LNCAP (cell line): ENCODE measurements at regions not wholly inside any gene's neighbourhood (a gene's known extent, or its start where the extent isn't known, plus 50 kb on each side); places are given as distances from the start of the nearest gene placed in this dataset.

Experiments used
- TF ChIP-seq, protein P1 (sequence below): fragments of 450-650 bp; IDR thresholded peaks from 2 replicates; pipeline ENCODE4 v1.5.1; 2017; ENCODE audit warnings: mild to moderate bottlenecking

DNA sequence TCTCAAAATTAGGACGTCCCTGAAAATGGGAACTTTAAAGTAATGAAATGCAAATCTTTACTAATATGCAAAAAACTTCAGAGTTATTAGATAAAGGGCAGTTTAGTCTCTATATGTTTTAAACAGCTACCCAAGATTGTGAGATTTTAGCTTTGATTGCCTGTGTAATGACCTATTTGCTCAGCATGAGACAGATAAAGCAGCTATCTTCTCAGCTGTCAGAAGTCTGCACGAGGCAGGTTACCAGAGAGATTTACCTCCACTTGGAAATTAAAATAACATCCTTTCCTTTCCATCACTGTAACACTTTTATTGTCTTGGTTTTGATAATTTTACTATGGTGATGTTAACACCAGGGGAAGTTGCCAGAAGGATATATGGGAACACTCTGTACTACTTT, 436.6 kb upstream of the OPRM1 start:
- TF ChIP-seq, protein P1, sequence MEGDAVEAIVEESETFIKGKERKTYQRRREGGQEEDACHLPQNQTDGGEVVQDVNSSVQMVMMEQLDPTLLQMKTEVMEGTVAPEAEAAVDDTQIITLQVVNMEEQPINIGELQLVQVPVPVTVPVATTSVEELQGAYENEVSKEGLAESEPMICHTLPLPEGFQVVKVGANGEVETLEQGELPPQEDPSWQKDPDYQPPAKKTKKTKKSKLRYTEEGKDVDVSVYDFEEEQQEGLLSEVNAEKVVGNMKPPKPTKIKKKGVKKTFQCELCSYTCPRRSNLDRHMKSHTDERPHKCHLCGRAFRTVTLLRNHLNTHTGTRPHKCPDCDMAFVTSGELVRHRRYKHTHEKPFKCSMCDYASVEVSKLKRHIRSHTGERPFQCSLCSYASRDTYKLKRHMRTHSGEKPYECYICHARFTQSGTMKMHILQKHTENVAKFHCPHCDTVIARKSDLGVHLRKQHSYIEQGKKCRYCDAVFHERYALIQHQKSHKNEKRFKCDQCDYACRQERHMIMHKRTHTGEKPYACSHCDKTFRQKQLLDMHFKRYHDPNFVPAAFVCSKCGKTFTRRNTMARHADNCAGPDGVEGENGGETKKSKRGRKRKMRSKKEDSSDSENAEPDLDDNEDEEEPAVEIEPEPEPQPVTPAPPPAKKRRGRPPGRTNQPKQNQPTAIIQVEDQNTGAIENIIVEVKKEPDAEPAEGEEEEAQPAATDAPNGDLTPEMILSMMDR, result no peak

DNA sequence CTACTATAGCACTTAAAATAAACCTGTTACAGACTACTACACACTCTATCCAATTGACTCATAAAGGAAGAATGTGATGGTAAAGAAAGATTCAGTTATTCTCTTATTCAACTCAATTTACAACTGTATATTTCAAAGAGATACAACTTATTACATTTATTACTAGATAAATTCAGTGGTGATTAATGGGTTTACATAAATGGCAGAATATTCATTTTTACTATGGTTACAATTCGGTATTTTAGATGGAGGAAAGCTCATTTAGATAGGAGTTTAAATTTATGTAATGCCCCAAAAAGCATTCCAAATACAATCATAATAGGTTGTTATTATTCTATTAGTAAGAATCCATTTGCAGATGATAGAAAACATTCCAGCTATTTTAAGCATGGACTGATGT, 439.1 kb upstream of the OPRM1 start:
- TF ChIP-seq, protein P1, result no peak

DNA sequence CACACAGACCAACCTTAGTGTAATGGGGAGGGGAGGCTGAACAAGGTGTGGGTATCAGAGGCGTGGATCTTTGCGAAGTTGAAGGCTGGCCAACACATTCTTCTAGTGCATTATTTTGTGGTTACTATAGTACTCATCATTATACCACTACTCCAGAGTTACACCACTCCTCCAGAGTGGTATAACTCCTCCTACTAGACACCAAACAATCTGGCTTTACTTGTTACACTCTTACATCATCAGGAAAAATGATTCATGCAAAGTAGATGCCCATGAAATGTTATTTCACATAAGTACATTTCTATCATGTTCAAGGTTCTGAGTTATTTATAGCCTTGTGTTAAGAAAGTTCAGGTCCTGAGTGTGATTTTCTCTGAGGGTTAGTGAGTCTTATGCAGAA, 443.1 kb upstream of the OPRM1 start:
- TF ChIP-seq, protein P1, result no peak

DNA sequence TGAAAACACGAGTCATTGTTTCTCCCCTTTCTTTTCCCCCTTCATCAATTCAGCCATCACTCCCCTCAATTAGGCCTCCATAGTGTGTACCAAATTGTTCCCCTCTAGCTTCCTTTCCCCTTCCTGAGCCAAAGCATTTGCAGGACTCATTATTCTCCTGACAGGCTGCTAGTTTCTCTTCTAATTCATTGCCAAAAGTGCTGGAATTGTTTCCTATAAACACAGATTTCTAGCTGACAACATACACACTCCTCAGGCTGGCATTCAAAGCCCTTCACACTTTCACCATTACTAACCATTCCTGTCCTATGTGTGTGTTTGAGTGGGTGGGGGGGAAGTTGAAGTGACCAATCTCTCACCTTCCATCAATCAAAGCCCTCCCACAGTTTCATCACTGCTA, 444.2 kb upstream of the OPRM1 start:
- TF ChIP-seq, protein P1, result no peak

DNA sequence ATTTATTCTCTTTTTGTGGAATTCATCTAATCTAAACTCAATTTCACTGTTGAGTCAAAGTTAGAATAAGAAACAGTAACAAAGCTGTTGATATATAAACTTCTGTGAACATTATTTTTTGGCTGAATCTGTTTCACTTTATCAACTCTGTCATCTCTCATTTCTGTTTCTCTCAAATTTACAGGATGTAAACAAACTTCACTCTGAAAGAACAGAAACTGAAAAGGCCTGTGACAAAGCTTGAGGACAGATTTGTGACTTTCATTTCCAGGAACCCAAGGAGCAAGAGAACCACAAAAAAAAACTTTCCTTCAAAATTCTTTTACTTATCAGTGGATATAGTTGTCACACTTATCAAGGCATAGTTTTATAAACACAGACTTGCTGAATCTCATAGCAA, 447.9 kb upstream of the OPRM1 start:
- TF ChIP-seq, protein P1, result no peak

DNA sequence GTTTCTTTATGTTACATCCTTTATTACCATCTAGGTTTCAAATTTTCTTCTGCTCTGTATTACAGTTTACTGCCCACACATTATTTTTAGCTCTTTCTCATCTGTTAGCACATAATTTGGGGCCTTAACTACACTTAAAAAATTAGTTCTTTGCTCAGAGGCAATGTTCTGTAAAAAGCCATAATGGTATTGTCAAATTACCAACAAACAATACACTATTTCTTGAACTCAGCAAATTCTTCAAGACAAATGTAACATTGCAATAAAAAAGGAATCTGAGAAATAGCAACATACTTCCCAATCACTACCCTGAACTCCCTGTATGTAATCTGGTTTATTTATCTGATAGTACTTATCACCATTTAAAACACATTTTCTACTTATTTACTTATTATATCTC, 448.6 kb upstream of the OPRM1 start:
- TF ChIP-seq, protein P1, result no peak

DNA sequence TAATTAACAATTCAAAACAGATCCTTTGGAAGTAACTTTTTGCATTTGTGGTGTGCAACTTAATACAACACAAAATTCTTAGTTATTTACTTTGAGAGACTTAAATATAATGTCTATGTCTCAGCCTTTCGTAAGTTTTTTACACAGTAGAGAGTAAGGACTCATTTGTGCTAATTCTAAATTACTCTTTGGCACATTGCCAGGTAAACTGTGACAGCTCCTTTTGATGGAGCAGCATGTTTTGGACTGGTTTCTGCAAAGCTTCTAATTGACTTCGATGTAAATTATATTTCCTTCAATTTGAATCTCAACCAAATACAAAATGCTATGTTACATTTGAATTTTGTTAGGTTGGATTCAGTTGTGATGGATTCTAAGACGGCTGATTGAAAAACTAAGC, 450.7 kb upstream of the OPRM1 start:
- TF ChIP-seq, protein P1, result no peak

DNA sequence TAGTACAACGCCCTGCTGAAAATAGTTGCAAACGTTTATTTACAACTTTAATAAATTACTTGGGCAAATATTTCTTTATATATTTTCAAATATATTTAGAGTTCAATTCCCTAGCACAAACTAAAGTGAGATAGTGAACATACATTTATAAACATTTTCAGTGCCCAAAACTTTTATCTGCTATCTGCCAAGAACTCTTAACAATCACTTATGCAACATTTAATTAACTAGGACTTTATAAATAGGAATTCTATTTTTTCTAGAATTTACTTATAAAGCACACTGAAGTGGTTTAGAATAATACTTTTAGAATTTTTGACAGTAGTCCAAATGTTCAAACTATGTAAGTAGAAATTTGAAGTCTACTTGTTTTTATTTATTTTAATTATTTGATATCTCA, 452.6 kb upstream of the RGS17 start:
- TF ChIP-seq, protein P1, result no peak
